ENCODE measurements at regions not wholly inside any gene's neighbourhood (a gene's known extent, or its start where the extent isn't known, plus 50 kb on each side); places are given as distances from the start of the nearest gene placed in this dataset.

DNA sequence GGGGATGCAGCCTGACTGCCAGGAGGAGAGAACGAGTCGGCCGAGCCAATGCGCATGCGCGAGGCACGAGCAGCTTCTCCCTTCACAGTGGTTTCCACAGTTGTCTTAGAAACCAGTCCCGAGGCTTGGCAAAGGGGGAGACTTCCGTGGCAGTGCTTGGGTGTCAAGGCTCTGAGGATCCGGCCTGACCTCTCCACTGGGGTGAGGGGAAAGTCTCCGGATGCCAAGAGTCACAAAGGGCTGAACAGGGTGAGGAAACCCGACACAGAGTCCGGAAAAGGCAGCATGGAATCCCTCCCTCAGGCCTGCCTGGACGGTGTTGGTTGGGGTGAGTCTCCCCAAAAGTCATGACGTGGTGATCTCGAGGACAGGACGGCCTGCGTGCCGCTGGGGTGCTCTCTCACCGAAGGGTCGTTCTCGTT is 475.5 kb downstream of the SPATA31A7 start:
- TF ChIP-seq, protein P1, sequence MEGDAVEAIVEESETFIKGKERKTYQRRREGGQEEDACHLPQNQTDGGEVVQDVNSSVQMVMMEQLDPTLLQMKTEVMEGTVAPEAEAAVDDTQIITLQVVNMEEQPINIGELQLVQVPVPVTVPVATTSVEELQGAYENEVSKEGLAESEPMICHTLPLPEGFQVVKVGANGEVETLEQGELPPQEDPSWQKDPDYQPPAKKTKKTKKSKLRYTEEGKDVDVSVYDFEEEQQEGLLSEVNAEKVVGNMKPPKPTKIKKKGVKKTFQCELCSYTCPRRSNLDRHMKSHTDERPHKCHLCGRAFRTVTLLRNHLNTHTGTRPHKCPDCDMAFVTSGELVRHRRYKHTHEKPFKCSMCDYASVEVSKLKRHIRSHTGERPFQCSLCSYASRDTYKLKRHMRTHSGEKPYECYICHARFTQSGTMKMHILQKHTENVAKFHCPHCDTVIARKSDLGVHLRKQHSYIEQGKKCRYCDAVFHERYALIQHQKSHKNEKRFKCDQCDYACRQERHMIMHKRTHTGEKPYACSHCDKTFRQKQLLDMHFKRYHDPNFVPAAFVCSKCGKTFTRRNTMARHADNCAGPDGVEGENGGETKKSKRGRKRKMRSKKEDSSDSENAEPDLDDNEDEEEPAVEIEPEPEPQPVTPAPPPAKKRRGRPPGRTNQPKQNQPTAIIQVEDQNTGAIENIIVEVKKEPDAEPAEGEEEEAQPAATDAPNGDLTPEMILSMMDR (IDR thresholded peaks at IDR 0.05) = no peak
- no peak for TF ChIP-seq POLR2A (IDR thresholded peaks at IDR 0.05)
- no peak for TF ChIP-seq POLR2AphosphoS5 (IDR thresholded peaks at IDR 0.05)

Measured in upper lobe of left lung (tissue), 4 donors.